UCSD-AML1 (cell line): ENCODE measurements at regions not wholly inside any gene's neighbourhood (a gene's known extent, or its start where the extent isn't known, plus 50 kb on each side); places are given as distances from the start of the nearest gene placed in this dataset.

ENCODE experiments used
- DNase-seq: peaks from one replicate; lab custom pipeline; 2025; ENCODE audit not compliant: unreplicated experiment; lab: John Stamatoyannopoulos, UW

DNA sequence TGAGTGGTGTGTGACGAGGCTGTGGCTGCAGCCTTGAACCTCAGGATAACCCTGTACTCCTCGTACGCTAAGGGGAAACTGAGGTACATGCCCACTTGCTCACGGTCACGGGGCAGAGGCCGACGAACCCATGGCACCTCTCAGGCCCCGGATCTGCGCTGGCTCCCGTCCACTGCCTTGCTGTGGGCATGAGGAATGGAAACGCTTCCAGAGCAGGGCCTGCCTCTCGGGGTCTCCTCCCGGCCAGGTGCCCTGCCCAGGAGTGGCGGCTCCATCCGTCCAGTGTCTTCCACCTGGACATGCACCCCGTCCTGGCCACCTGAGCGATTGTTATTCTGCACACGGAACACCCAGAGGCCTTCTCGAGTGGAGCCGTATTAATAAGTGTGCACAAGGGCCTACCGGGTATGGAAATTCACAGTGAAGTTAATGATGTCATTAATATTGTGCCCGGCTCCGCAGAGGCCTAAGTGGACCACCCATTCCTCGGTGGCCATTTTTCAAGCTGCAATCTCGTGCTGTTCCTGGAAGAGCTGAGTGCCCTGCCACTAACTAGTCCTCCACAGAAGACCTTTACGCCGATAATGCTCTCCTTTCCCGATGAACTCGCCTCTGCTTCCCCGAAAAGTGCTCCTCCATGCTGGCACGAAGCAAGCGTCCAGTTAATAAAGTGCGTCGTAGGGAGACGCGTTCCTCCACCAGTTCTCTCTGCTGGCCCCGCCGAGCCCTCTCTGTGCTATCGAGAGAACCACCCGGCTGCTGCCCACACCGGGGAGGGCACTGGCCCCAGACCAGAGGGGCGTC, 927.9 kb downstream of the BRD1 start:
- no peak for DNase-seq

DNA sequence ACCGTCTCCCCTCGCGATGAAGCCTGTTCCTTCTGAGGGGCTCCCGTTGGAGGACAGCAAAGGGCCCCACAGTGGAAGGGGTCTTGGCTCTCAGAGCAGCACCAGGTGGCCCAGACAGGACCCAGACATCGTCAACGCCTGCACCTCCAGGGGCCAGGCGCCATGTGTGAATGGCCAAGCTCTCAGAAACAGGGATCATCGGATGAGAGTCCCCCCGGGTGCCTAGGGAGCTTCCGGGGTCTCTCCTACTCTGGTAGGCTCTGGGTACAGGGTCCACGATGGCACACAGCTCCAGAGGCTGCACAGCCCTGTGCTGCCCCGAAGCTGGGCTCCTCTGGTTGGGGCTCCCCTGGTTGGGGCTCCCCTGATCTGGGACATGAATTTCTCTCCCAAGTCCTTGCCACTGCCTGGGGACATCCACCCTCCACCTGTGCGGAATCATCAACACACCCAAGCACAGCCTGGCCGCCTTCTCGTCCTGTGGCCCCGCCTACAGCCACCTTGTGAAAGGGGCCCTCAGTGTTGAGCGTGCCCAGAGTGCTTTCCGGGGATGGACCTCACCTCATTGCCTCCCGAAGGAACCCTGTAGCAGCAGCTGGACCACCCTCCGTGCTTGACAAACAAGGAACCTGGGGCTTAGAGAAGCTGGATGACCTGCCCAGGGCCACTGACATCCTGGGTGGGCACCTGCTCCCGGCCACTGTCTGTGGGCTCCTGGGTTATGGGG, 929.0 kb downstream of the BRD1 start:
- DNase-seq: no peak

DNA sequence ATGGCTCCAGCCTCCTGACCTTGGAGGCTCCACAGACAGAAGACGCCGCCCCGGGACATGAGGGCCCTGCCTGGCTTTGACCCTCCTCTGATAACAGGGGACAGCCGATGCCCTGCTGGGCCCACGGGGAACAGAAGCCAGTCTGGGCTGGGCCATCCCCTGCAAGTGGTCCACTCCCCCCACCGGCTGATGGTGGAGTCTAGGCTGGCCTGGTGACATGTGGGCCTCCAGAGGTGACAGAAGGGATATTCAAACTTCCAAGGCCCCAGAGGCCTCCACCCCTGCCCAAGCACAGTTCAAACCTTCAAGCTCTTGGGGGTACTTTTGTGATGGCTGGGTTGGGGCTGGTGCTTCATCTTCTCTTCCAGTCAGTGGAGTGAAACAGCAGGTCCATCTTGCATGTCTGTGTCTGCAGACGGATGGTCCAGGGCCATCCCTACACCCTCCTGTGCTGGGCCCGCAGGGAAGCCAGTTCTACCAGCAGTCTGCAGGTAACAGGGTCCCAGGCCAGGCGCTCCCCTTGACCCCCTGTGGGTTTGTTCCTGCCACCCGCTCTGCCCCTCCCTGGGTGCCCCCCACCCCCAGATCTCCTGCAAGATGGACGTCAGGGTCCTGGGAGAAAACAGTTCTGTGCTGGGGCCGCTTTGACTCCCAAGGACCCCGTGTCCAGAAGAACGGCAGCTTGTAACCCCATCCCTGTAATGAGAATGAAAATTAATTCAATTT, 929.9 kb downstream of the BRD1 start:
- no peak for DNase-seq

DNA sequence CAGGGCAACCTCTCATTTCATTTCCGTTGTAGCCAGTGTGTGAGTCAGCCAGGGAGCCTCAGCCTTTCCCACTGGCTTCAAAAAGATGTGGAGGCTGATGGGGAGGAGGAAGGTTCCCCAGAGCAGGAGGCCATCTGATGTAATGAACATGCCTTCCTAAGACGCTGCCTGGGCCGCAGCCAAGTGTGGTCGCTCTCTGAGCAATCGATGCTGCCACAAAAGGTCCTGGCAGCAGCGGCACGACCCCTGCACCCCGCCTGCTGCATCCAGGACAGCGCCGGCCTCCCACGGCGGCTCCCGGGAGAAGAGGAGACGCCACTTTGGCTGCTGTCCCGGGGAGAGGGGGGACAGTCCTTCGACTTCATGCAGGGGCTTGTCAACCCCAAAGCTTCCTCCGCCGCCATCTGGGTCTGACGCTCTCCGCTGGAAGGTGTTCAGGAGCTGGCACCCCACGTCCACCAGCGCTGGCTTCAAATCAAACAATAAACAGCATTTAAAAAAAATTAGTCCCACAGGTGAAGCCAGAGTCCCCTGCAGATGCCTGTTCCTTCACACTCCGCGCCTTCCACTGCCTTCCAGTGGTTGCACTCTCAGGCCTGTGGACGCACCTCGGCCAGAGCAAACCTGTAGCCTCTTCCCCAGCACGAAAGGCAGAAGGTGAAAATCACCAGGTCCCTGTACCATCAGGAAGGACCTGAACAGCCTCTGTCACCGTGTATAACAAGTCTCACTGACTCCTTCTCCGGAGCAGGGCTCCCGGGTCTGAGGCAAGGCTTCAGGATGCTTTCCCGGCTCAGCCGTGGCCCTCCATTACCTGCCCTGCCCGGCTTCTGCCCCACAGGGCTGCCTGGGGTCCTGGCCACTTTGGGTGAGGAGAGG, 930.7 kb downstream of the BRD1 start:
- DNase-seq: no peak

DNA sequence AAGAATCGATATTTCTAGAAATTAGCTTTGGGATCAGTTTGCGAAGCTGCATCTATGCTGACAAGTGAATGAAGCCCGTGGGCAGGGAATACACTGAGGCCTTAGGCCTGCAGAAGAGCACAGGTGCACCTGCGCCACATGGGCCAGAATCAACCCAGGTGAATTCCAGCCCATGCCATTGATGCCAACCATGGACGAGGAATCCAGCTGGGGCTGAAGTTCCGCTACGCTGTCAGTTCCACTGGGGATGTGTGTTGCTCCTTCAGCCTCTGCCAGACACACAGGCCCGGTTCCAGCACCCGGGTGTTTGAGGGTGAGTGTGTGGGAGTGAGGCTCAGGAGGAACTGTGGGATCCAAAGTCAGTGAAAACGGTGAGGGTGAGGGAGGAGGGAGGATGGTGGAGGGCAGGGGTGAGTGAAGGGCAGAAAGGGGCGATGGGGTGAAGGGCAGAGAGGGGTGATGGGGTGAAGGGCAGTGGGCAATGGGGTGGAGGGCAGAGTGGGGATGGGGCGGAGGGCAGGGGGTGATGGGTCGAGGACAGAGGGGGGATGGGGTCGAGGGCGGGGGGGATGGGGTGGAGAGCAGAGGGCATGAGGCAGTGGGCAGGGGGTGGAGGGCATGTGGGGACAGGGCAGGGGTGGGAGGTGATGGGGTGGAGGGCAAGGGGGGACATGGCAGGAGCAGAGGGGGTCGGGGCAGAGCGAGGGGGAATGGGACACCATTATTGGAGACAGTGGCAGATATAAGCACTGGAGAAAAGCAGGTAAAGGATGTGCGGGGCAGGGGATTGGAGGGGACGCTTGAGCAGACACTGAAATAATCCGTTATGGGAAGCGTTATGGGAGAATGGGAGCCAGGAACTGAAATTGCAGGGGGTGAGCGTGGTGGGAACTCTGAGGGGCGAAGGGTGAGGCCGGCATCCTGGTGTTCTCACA, 931.6 kb downstream of the BRD1 start:
- DNase-seq: no peak

DNA sequence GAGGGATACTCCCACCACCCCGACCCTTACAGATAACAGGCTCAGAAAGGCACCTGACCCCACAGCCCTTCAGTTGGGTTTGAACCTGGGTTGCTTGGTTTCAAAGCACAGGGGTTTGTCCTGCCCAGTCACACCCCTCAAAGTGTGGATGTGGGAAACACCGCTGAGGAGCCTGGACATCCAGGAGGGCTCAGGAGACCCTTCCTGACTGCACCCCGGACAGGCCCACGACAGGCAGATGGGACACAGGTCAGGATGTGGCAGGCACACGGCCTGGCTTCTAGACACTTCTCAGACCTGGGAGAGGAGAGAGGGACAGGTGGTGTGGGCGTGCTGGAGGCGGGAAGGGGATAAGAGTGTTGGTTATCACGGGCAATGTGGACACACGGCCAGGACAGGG, 932.3 kb downstream of the BRD1 start:
- no peak for DNase-seq

DNA sequence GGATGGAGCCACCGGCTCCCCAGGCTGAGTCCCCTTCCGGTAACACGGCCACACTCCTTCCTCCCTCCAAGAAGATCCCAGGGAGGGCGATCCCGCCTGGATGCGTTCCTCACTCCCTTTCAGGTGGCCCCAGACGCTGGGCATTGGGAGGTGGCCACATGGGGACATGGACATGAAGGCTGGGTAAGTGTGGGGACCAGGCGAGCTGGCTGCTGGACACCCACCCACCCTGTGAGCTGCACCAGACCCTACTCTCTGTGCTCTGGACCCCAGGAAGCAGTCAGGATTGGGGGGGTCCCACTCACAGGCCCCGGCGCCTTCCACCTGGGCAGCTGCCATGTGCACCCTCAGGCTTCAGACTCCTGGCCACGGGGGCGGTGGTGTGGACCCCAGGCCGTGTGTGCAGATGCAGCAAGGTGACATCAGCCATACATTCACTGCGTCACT, 932.8 kb downstream of the BRD1 start:
- DNase-seq: no peak

DNA sequence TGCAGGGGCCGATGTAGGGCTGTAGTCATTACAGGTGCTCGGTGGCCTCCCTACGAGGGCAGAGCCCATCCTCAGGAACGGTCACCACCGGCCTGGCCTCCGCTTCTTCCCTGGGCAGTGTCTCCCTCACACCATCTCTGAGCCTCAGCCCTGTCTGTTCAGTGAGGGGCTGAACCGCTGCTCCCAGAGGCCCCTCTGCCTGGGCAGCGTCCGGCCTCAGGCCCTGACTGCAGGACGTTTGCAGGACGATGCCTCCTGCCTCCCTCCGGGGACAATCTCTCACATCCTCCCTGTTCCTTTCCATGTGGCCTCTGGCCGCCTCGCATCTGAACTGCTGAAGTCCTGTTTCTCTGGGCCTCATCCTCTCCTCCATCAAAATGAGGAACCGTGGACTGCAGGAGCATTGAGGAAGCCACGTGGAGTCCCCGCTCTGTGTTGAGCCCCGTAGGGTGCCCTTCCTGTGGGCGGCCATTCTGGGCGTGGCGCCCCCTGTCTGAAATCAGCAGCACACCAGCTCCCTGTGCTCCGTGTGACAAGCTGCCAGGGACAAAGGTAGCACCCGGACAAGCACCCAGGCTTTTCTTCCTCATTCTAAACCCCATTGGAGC, 933.5 kb downstream of the BRD1 start:
- no peak for DNase-seq

DNA sequence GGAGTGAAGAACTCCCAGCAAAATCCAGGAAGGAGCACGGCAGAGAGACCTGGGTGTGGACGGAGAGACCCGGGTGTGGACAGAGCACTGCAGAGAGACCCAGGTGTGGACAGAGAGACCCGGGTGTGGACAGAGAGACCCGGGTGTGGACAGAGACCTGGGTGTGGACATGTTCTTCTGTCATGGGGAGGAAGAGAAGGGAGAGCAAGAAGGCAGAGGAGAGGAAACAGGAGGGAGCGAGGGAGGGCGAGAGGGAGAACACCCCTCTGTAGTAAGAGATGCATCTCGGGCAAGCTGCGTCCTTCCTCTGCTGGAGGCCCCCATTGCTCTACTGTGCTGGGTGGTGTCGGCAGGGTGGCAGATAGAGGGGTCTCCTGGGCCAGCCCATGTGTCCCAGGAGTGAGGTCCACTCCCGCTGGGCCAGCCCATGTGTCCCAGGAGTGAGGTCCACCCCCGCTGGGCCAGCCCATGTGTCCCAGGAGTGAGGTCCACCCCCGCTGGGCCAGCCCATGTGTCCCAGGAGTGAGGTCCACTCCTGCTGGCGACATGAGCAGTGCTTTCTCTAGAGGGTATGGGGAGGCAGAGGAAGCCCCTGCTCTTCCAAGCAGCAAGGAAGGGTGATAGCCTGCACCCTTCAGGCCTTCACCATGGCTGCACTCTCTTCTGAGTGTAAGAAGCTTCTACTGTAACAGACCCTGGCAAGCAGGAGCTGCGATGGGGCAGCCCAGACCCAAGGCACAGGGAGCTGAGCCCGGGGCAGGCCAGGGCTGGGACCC, 934.2 kb downstream of the BRD1 start:
- no peak for DNase-seq

DNA sequence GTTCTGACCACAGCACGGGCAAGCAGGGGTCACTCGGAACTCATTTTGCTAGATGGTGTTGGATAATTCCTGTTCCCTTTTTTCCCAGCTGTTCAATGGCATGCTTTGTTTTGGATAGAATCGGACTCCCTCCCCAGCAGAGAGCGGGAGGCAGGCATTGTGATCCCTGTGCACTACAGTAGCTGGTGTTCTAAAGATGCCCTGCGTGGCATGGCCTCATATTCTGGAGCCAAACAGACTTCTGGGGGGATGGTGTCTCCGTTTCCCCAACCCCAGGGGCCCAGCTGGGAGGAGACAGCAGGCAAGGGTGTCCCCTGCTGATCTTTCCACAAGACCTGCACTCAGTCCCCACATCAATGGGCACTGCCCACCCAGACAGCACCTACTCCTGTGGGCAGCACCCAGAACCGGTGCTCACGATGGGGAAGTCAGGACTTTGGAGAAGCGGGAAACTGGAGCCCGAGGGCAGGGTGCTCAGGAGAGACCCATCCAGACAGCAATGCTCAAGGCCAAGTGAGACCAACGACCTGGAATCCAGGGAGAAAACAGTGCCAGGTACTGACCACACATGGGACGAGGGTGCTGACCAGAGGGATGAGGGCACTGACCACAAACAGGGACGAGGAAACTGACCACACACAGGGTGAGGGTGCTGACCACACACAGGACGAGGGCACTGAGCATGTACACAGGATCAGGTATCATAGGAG, 934.9 kb downstream of the BRD1 start:
- DNase-seq: no peak

DNA sequence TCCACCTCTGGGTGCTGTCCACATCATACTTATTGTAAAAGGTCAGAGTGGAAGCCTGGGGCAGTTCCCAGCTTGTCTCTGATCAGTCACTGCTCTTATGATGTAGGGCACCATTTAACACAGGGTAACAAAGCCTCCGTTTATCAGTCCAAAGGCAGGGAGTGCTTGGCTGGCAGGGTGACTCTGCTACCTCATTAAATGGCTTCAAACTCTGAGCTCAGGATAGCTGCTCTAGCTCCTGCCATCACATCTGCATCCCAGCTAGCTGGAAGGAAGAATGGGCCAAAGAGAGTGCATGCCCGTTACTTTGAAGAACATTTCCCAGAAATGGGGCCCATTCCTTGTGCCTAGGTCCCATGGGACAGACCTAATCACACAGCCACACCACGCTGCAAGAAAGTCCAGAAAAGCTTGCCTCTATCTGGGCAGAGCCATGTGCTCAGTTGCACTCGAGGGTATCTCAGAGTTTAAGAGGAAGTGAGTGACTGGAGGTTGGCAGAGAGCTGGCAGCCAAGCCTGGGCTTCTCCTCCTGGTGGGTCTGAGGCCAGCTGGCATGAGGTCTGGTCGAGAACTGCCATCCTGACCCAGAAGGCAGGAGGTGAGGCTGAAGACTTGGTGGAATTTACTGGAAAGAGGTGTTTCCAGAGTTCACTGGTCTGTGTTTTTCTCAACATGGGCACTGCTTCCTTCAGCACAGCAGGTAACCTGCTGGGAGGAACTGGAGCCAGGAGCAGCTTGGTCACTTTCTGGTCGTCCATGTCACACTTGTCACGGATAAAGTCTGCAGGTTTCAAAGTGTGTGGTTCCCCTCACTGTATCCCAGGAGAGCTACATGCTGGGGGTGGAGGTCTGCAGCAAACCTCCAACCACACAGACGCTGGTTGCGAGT, 935.7 kb downstream of the BRD1 start:
- DNase-seq: no peak

DNA sequence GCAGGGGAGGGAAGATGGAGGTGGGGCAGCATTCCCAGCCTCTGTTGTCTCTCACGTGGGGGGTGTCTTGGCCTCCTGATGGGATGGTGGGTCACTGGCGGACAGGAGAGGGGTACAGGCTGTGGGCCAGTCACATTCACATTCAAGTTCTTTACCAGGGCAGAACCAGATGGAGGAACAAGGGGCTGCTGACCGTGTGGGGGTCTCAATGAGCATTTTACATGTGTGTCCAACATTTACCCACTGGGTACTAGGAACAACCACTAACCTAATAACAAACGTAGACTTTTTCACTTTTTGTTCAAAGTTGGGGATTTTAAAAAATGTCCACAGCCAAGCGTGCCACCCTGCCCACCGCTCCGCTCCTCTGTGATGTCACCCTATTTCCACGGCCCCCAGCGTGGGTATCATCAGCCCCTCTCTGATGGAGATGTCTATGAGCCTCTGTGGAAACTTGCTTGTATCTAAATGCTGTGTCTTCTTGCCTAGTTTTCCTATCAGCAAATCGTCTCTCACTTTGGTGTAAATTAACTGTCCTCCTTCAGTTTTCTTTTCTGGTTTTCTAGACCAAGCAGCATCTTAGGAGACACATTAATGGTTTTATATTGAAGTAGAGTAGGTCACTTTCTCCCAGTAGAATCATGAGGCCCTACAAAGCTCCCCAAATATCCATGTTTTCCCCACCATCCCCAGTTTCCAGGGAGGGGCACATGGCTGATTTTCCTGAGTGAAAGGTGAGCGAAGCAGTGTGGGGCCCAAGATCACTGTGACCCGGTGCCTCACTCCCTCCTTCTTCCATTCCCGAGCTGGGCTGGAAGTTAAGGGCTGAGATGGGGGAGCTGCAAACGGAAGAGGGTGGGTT, 936.7 kb downstream of the BRD1 start:
- no peak for DNase-seq

DNA sequence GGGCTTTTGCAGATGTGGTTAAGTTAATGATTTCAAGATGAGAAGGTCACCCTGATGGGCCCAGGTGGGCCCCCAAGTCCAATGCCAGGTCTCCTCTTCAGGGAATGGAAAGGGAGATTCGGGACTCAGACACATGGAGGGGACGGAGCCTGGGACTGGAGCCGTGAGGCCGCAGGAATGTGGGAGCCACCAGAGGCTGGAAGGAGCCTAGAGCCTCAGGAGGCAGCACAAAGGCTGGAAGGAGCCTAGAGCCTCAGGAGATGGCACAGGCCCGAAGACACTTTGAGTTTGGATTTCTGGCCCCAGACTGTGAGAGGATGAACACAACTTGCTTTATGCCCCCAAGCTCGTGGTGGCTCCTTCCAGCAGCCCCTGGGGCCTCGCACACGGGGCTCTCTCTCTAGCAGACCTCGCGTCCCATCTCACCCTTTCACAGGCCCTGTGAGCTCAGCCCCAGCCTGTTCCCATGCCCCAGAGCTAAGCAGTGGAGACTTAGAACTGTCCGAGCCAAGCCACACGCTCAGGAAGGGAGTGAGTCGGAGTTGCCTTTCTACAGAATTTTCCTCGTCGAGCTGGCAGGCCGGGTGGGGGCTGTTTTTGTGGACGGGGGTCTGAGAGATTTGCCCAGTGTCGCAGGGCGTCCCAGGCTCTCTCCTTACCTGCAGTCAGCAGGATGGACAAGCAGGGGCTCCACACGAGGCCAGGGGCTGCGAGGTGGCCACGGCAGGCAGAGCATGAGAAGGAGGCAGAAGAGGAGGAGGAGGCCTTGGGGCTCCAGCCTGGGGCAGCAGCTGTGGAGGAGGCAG, 937.6 kb downstream of the BRD1 start:
- DNase-seq: no peak

DNA sequence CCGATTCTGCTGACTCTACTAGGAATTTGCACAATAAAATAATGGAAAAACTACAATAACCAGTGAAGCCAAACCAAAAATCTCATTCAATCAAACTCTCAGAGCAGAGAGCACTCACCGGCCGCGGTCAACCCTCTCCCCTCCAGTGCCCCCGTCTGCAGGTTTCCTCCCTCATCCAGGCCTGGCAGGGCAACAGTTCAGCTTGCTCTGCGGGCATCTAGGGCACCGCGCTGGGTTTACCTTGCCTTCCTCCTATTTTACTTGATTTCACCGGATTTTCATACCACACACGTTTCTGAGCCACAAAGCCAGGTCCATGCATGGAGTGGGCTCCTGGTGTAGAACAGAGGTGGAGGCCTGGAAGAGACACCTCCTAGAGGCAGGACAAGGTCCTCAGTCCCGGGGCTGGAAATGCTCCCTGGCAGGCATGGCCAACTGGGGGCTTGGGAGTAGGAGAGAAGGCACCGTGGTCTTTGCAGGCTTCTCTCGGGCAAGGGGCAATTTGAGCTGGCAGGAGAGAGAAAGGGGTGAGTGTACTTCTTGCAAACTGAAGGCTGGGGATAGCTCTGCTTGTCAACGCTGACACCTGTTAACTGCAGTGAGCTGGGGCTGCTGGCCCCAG, 938.4 kb downstream of the BRD1 start:
- DNase-seq: no peak
